ENCODE measurements at regions not wholly inside any gene's neighbourhood (a gene's known extent, or its start where the extent isn't known, plus 50 kb on each side); places are given as distances from the start of the nearest gene placed in this dataset.

DNA sequence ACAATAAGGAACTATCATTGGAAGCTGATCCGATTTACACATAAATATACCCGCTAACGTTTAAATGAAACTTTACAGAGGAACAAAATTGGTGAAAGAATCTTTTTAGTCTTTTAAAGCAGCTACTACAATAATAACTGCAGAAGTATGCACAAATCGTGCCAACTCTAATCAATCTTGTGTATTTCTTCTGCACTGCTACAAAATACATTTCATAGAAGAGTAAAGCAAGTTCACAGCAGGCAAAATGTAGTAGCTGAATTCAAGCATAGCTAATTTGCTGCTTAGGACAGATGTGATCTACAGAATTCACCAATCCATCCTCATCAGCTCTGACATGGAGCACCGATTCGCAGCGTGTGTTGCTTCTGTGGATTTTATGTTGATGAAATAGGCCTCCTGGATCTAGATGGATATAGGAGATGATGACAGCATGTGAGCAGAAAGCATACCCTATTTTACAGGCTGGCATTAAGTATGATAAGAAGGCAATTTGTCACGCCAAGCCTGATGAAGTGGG is 367.3 kb upstream of the FGF13 start:
- no peak overlapping the region for H2BK5ac ChIP-seq (ENCODE audit: insufficient read length, low read length)
- no peak overlapping the region for H4K91ac ChIP-seq (ENCODE audit: insufficient read length, low read depth, low read length)
- H3T11ph ChIP-seq (ENCODE audit: low read length): no peak overlapping the region
- H2BK120ac ChIP-seq (ENCODE audit: low read depth, low read length, poor library complexity, severe bottlenecking): no peak overlapping the region
- H3K4ac ChIP-seq (ENCODE audit: low read depth, low read length): no peak overlapping the region
- H3K4me2 ChIP-seq (ENCODE audit: insufficient read depth, insufficient read length, low read length): no peak overlapping the region
- no peak overlapping the region for H2BK20ac ChIP-seq (ENCODE audit: low read depth, low read length, poor library complexity, severe bottlenecking)
- no peak for TF ChIP-seq CTCF (conservative IDR thresholded peaks at IDR 0.05)
- Mint-ChIP-seq H3K4me1 (peaks cover 0 to 6% of the 10 kb centered on the region in 2 experiments; a peak in 2 of 4 replicates), H3K36me3 (ENCODE audit: insufficient read depth in 1 of 3, low read depth in 3 of 3) (no peaks in the 10 kb centered on the region), H3K27me3 (ENCODE audit: low read depth) (no peaks in the 10 kb centered on the region), H3K9me3 (peaks cover 0 to 17% of the 10 kb centered on the region in 2 experiments; a peak in 2 of 5 replicates), H3K27ac (no peak overlapping the region), H3K4me3 (no peak overlapping the region)
- no peaks in the 10 kb centered on the region for H3K79me2 ChIP-seq (ENCODE audit: insufficient read depth, low read length)
- no peak overlapping the region for H3K18ac ChIP-seq (ENCODE audit: insufficient read length, low read depth, low read length)
- H4K8ac ChIP-seq (replicated peaks; ENCODE audit: insufficient read length, low read depth, low read length): no peak overlapping the region
- H2BK15ac ChIP-seq (ENCODE audit: low read depth, low read length): no peak overlapping the region
- H3K23ac ChIP-seq (ENCODE audit: insufficient read length, low read depth, low read length): no peak overlapping the region
- H3K27ac ChIP-seq (ENCODE audit: insufficient read length, low read depth, low read length): no peak overlapping the region
- H2BK12ac ChIP-seq (ENCODE audit: insufficient read length, low read depth, low read length): no peak overlapping the region
- no peak overlapping the region for H2AK5ac ChIP-seq (ENCODE audit: insufficient read length, low read length)
- no peaks in the 10 kb centered on the region for H3K23me2 ChIP-seq (ENCODE audit: insufficient read length, low read depth, low read length, poor library complexity, severe bottlenecking)
- WGBS (ENCODE audit: extremely low coverage, insufficient read length, low lambda C conversion rate): no CpG with 5 or more reads among the region's 8 CpGs
- no peaks in the 10 kb centered on the region for H3K9me3 ChIP-seq (ENCODE audit: control insufficient read depth, low read depth, low read length)
- H3K14ac ChIP-seq (ENCODE audit: insufficient read depth, low read length): no peak overlapping the region
- no peaks in the 10 kb centered on the region for H3K79me1 ChIP-seq (ENCODE audit: insufficient read depth, low read depth, low read length, poor library complexity, severe bottlenecking)
- H3K27me3 ChIP-seq (ENCODE audit: insufficient read depth, low read length): no peaks in the 10 kb centered on the region
- H4K20me1 ChIP-seq (ENCODE audit: control insufficient read depth, insufficient read depth, insufficient read length): no peaks in the 10 kb centered on the region
- H3K4me1 ChIP-seq (ENCODE audit: insufficient read depth, low read length): peaks cover 3% of the 10 kb centered on the region; the same call in 1 of the 2 replicates
- no peak overlapping the region for H4K5ac ChIP-seq (ENCODE audit: insufficient read length, low read depth, low read length)
- no peak for DNase-seq
- H3K9ac ChIP-seq (ENCODE audit: extremely low read depth, insufficient read length, low read length): no peak overlapping the region
- no peak overlapping the region for H2AFZ ChIP-seq (ENCODE audit: low read length)
- H3K56ac ChIP-seq (ENCODE audit: insufficient read length, low read depth, low read length): no peak overlapping the region
